ENCODE measurements at regions not wholly inside any gene's neighbourhood (a gene's known extent, or its start where the extent isn't known, plus 50 kb on each side); places are given as distances from the start of the nearest gene placed in this dataset.
"Not testable (repeated sequence)": the region's sequence is repeated elsewhere in the genome, so short reads cannot be mapped to it uniquely, and the experiment has no call there.

- no peak for DNase-seq
Observed at GRCh38 chr13:83211301-83211700, 671.0 kb downstream of the SLITRK1 start.

GRCh38 chr13:83204886-83205285 lies 677.4 kb downstream of the SLITRK1 start:
- no peak for DNase-seq

- no peak for DNase-seq
Observed at GRCh38 chr13:83201506-83201905, 680.8 kb downstream of the SLITRK1 start.

- no peak for DNase-seq
Observed at GRCh38 chr13:83197316-83197715, 685.0 kb downstream of the SLITRK1 start.

GRCh38 chr13:83190020-83190419 lies 692.3 kb downstream of the SLITRK1 start:
- DNase-seq, result no peak

GRCh38 chr13:83184819-83185218 lies 697.5 kb downstream of the SLITRK1 start:
- DNase-seq, result no peak

GRCh38 chr13:83184150-83184475 lies 698.2 kb downstream of the SLITRK1 start:
- DNase-seq, result no peak

GRCh38 chr13:83183439-83184149 lies 698.7 kb downstream of the SLITRK1 start:
- no peak for DNase-seq

- DNase-seq, result no peak
Observed at GRCh38 chr13:83182845-83183244, 699.4 kb downstream of the SLITRK1 start.

- no peak for DNase-seq
Observed at GRCh38 chr13:83178008-83178407, 704.3 kb downstream of the SLITRK1 start.

GRCh38 chr13:83168590-83168989 lies 713.7 kb downstream of the SLITRK1 start:
- DNase-seq, result no peak

- DNase-seq, result no peak
Observed at GRCh38 chr13:83167203-83167602, 715.1 kb downstream of the SLITRK1 start.

GRCh38 chr13:83166550-83166949 lies 715.7 kb downstream of the SLITRK1 start:
- DNase-seq, result no peak

- no peak for DNase-seq
Observed at GRCh38 chr13:83162493-83162892, 719.8 kb downstream of the SLITRK1 start.

GRCh38 chr13:83153848-83154247 lies 728.4 kb downstream of the SLITRK1 start:
- no peak for DNase-seq

- no peak for DNase-seq
Observed at GRCh38 chr13:83151308-83151660, 731.0 kb downstream of the SLITRK1 start.

GRCh38 chr13:83150616-83151307 lies 731.5 kb downstream of the SLITRK1 start:
- DNase-seq, result no peak

- no peak for DNase-seq
Observed at GRCh38 chr13:83136660-83137059, 745.6 kb downstream of the SLITRK1 start.

GRCh38 chr13:83125791-83126190 lies 756.5 kb downstream of the SLITRK1 start:
- DNase-seq, result no peak

- no peak for DNase-seq
Observed at GRCh38 chr13:83121896-83122295, 760.4 kb downstream of the SLITRK1 start.

GRCh38 chr13:83117046-83117445 lies 765.2 kb downstream of the SLITRK1 start:
- no peak for DNase-seq

- not testable (repeated sequence) for DNase-seq
Observed at GRCh38 chr13:83101574-83102247, 780.6 kb downstream of the SLITRK1 start.

- no peak for DNase-seq
Observed at GRCh38 chr13:83100237-83100636, 782.0 kb downstream of the SLITRK1 start.

- DNase-seq, result no peak
Observed at GRCh38 chr13:83088858-83089257, 793.4 kb downstream of the SLITRK1 start.
